HepG2 (cell line): ENCODE measurements at regions not wholly inside any gene's neighbourhood (a gene's known extent, or its start where the extent isn't known, plus 50 kb on each side); places are given as distances from the start of the nearest gene placed in this dataset.

Experiments
- ATAC-seq: fragments of 200-7000 bp; cut with Tn5 transposase; 3 replicates; pipeline ENCODE4 v1.9.1; 2020; ENCODE audit warnings: mild to moderate bottlenecking, moderate library complexity
- BruUV-seq: library from RNA; stranded (reverse); fragments of 400-500 nt; replicated peaks from 2 replicates; lab custom pipeline; 2021; lab: Mats Ljungman, UMichigan
- CTCF ChIA-PET: fragments of 300-600 bp; formaldehyde crosslinking; extraction: SDS; loops from one replicate; lab custom pipeline; 2021; ENCODE audit warnings: low total read pairs, inconsistent platforms, low intra/inter-chr PET ratio; lab: Yijun Ruan, JAX
- POLR2A ChIA-PET: fragments of 350-600 bp; sonication (Branson Sonifier 250); formaldehyde crosslinking; loops from one replicate; lab custom pipeline; 2020; ENCODE audit warnings: antibody characterized with exemption, inconsistent platforms; lab: Yijun Ruan, JAX
- DNase-seq: peaks from one replicate; pipeline ENCODE4 v3.0.0-alpha.2; 2015; ENCODE audit warnings: low spot score
- FAIRE-seq: peaks from 3 replicates; lab custom pipeline; 2011; peaks lifted over from hg19 to GRCh38; lab: Jason Lieb, UNC
- H2AFZ ChIP-seq: one replicate; pipeline ENCODE4 v1.6.1; 2011; ENCODE audit warnings: low read length, inconsistent platforms
- H3K27ac ChIP-seq: fragments of 300-600 bp; 3 replicates; pipeline ENCODE4 v1.8.0; 2011; ENCODE audit warnings: mixed run types, mild to moderate bottlenecking, mixed read lengths, low read length, inconsistent platforms; ENCODE audit not compliant: insufficient read depth; ENCODE audit errors: extremely low read length
- H3K27me3 ChIP-seq, 2 experiments: fragments of 200-600 bp in 1 of 2; 2 replicates in 1 of 2; 3 replicates in 1 of 2; pipeline versions ENCODE4 v1.6.0 to v1.8.0; 2011; ENCODE audit warnings: low read length in 2 of 2, mild to moderate bottlenecking in 2 of 2, moderate library complexity in 2 of 2, inconsistent platforms in 1 of 2; ENCODE audit not compliant: insufficient read depth in 2 of 2, control insufficient read depth in 1 of 2
- H3K36me3 ChIP-seq, 2 experiments: fragments of 200-600 bp in 1 of 2; replicated peaks in 1 of 2; 2 replicates in 1 of 2; 3 replicates in 1 of 2; pipeline versions ENCODE4 v1.5.1 to v1.8.0; 2011; ENCODE audit warnings: low read length in 2 of 2, inconsistent platforms in 1 of 2; ENCODE audit not compliant: insufficient read depth in 2 of 2, control insufficient read depth in 1 of 2
- H3K4me1 ChIP-seq: 2 replicates; pipeline ENCODE4 v1.5.1; 2012; ENCODE audit warnings: low read length, inconsistent platforms; ENCODE audit not compliant: insufficient read depth
- H3K4me2 ChIP-seq: 2 replicates; pipeline ENCODE4 v1.6.0; 2011; ENCODE audit warnings: low read depth, low read length, inconsistent platforms
- H3K4me3 ChIP-seq, 3 experiments: fragments of 200-600 bp in 1 of 3; sonication (generic), shearing (Covaris generic) in 1 of 3; replicated peaks in 1 of 3; 2 replicates each; pipeline ENCODE4 v1.5.1; 2011 to 2016; ENCODE audit warnings: low read length in 3 of 3, inconsistent platforms in 2 of 3, low read depth in 2 of 3, mild to moderate bottlenecking in 2 of 3, control low read depth in 1 of 3, mixed read lengths in 1 of 3; ENCODE audit not compliant: insufficient read depth in 1 of 3
- H3K79me2 ChIP-seq: one replicate; pipeline ENCODE4 v1.6.1; 2011; ENCODE audit warnings: low read length, inconsistent platforms; ENCODE audit not compliant: insufficient read depth
- H3K9ac ChIP-seq: 2 replicates; pipeline ENCODE4 v1.6.0; 2011; ENCODE audit warnings: mild to moderate bottlenecking, low read depth, low read length, inconsistent platforms; ENCODE audit not compliant: insufficient read depth
- H3K9me3 ChIP-seq: 2 replicates; pipeline ENCODE4 v1.5.1; 2012; ENCODE audit warnings: mild to moderate bottlenecking, low read length
- H4K20me1 ChIP-seq: 2 replicates; pipeline ENCODE4 v1.6.0; 2011; ENCODE audit warnings: inconsistent platforms, mild to moderate bottlenecking, low read length, moderate library complexity; ENCODE audit not compliant: insufficient read depth
- ATF5 ChIP-seq: sonication (generic); formaldehyde crosslinking; IDR thresholded peaks from 2 replicates; pipeline ENCODE4 v1.4.0; 2020; ENCODE audit warnings: mild to moderate bottlenecking, low read depth, missing genetic modification reagents
- CHCHD3 ChIP-seq: sonication (generic); formaldehyde crosslinking; IDR thresholded peaks from 2 replicates; pipeline ENCODE4 v1.8.0; 2022; ENCODE audit warnings: mild to moderate bottlenecking, missing genetic modification reagents, moderate library complexity
- EED ChIP-seq: sonication (generic); formaldehyde crosslinking; IDR thresholded peaks from 2 replicates; pipeline ENCODE4 v1.5.0; 2020; ENCODE audit warnings: mild to moderate bottlenecking, missing genetic modification reagents
- ELF3 ChIP-seq: IDR thresholded peaks from 2 replicates; pipeline ENCODE4 v1.6.1; 2016; ENCODE audit warnings: missing genetic modification reagents, missing compliant biosample characterization
- GATAD2A ChIP-seq: IDR thresholded peaks from 2 replicates; pipeline ENCODE4 v1.6.1; 2016
- NFYC ChIP-seq: IDR thresholded peaks from 2 replicates; pipeline ENCODE4 v1.6.1; 2016; ENCODE audit warnings: missing genetic modification reagents, missing compliant biosample characterization
- SAFB2 ChIP-seq: sonication (generic); formaldehyde crosslinking; IDR thresholded peaks from 2 replicates; pipeline ENCODE4 v1.5.1; 2020; ENCODE audit warnings: missing genetic modification reagents, low read depth, mild to moderate bottlenecking, borderline replicate concordance
- SP5 ChIP-seq: IDR thresholded peaks from 2 replicates; pipeline ENCODE4 v1.6.1; 2016; ENCODE audit warnings: low read depth, borderline replicate concordance
- SUZ12 ChIP-seq: fragments of 150-350 bp; IDR thresholded peaks from 2 replicates; pipeline ENCODE4 v1.6.1; 2014; ENCODE audit warnings: low read depth, low read length
- ZBTB25 ChIP-seq: IDR thresholded peaks from 2 replicates; pipeline ENCODE4 v1.6.1; 2018; ENCODE audit warnings: missing genetic modification reagents
- ZFP1 ChIP-seq: IDR thresholded peaks from 2 replicates; pipeline ENCODE4 v1.6.1; 2016
- ZFP41 ChIP-seq: sonication (generic); formaldehyde crosslinking; IDR thresholded peaks from 2 replicates; pipeline ENCODE4 v1.4.0; 2020; ENCODE audit warnings: mild to moderate bottlenecking, missing genetic modification reagents, borderline replicate concordance
- ZFP82 ChIP-seq: sonication (generic); formaldehyde crosslinking; IDR thresholded peaks from 2 replicates; pipeline ENCODE4 v1.5.1; 2020; ENCODE audit warnings: mild to moderate bottlenecking, missing genetic modification reagents, borderline replicate concordance
- ZNF512 ChIP-seq: sonication (generic); formaldehyde crosslinking; IDR thresholded peaks from 2 replicates; pipeline ENCODE4 v1.4.0; 2020; ENCODE audit warnings: mild to moderate bottlenecking, missing genetic modification reagents
- WGBS: methylation state at CpG from one replicate; pipeline ENCODE4 v1.1.6; 2017; ENCODE audit warnings: low lambda C conversion rate; 5-methylcytosine and 5-hydroxymethylcytosine counted together
- in situ Hi-C: cut with HindIII; loops from 2 replicates; pipeline ENCODE4 v1.10.0; 2017; ENCODE audit warnings: low pct_unique_long_range_greater_than_20kb; ENCODE audit not compliant: extremely low pct_ligation_motif_present
- intact Hi-C: fragments of 100-400 bp; cut with micrococcal nuclease; formaldehyde crosslinking; loops from one replicate; pipeline ENCODE4 v1.10.0; 2022; ENCODE audit not compliant: unreplicated experiment
- TF ChIP-seq, protein P1 (sequence below): sonication (generic); formaldehyde crosslinking; IDR thresholded peaks from 2 replicates; pipeline ENCODE4 v1.4.0; 2020; ENCODE audit warnings: mild to moderate bottlenecking, low read depth, missing genetic modification reagents

GRCh38 chr12:82609234-82609914 lies 77.3 kb upstream of the TMTC2 start:
- H3K36me3 ChIP-seq: no peaks in the 10 kb centered on the region
- no peaks in the 10 kb centered on the region for H3K79me2 ChIP-seq
- POLR2A ChIA-PET: no interaction called here
- H2AFZ ChIP-seq: no peak overlapping the region
- no peaks in the 10 kb centered on the region for H3K9me3 ChIP-seq
- 5% methylated on average over 1 of the region's 2 CpGs for WGBS
- H3K4me3 ChIP-seq: no peak overlapping the region
- no peaks in the 10 kb centered on the region for H3K4me1 ChIP-seq
- in situ Hi-C loops (no loop called here), intact Hi-C loops (no loop called here)
- no peak overlapping the region for H3K27ac ChIP-seq
- no peak for TF ChIP-seq NFYC (CRISPR knock-in tag)
- TF ChIP-seq, protein P1, sequence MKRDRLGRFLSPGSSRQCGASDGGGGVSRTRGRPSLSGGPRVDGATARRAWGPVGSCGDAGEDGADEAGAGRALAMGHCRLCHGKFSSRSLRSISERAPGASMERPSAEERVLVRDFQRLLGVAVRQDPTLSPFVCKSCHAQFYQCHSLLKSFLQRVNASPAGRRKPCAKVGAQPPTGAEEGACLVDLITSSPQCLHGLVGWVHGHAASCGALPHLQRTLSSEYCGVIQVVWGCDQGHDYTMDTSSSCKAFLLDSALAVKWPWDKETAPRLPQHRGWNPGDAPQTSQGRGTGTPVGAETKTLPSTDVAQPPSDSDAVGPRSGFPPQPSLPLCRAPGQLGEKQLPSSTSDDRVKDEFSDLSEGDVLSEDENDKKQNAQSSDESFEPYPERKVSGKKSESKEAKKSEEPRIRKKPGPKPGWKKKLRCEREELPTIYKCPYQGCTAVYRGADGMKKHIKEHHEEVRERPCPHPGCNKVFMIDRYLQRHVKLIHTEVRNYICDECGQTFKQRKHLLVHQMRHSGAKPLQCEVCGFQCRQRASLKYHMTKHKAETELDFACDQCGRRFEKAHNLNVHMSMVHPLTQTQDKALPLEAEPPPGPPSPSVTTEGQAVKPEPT: no peak
- TF ChIP-seq, all 625 proteins: peak for 0
- FAIRE-seq (no peak), DNase-seq (no peak), ATAC-seq (no peak)
- Histone ChIP-seq H3K27me3 (no peaks in the 10 kb centered on the region), H3K9ac (no peak overlapping the region), H3K4me2 (no peak overlapping the region), H4K20me1 (no peaks in the 10 kb centered on the region)
- CTCF ChIA-PET: no interaction called here
- BruUV-seq: no TSS peak

- H2AFZ ChIP-seq: no peak overlapping the region
- intact Hi-C loops (no loop called here), in situ Hi-C loops (no loop called here)
- H3K4me2 ChIP-seq: no peak overlapping the region
- no peaks in the 10 kb centered on the region for H3K27me3 ChIP-seq
- H4K20me1 ChIP-seq: no peaks in the 10 kb centered on the region
- H3K36me3 ChIP-seq: no peaks in the 10 kb centered on the region
- H3K9ac ChIP-seq: no peak overlapping the region
- ATAC-seq (no peak), FAIRE-seq (no peak), DNase-seq (no peak)
- no peaks in the 10 kb centered on the region for H3K79me2 ChIP-seq
- CTCF ChIA-PET: no interaction called here
- POLR2A ChIA-PET: no interaction called here
- no TSS peak for BruUV-seq
- no peak overlapping the region for H3K4me3 ChIP-seq
- no peaks in the 10 kb centered on the region for H3K4me1 ChIP-seq
- H3K9me3 ChIP-seq: no peaks in the 10 kb centered on the region
- 26% methylated on average over 3 of the region's 3 CpGs for WGBS
- no peak overlapping the region for H3K27ac ChIP-seq
- no peak for TF ChIP-seq SAFB2
- no peak for TF ChIP-seq GATAD2A (CRISPR knock-in tag)
- no peak for TF ChIP-seq SUZ12
- no peak for TF ChIP-seq ZFP41 (CRISPR knock-in tag)
- no peak for TF ChIP-seq EED (CRISPR knock-in tag)
- no peak for TF ChIP-seq ZFP82 (CRISPR knock-in tag)
- TF ChIP-seq ATF5 (CRISPR knock-in tag): no peak
- TF ChIP-seq ELF3 (CRISPR knock-in tag): no peak
- TF ChIP-seq ZFP1 (CRISPR knock-in tag): no peak
- TF ChIP-seq CHCHD3 (CRISPR knock-in tag): no peak
- no peak for TF ChIP-seq ZNF512
- no peak for TF ChIP-seq ZBTB25 (CRISPR knock-in tag)
- no peak for TF ChIP-seq SP5 (CRISPR knock-in tag)
Observed at GRCh38 chr12:82619644-82620043, 67.1 kb upstream of the TMTC2 start.
